Keratinocyte (primary cell): ENCODE measurements at regions not wholly inside any gene's neighbourhood (a gene's known extent, or its start where the extent isn't known, plus 50 kb on each side); places are given as distances from the start of the nearest gene placed in this dataset.
"Not testable (repeated sequence)": the region's sequence is repeated elsewhere in the genome, so short reads cannot be mapped to it uniquely, and the experiment has no call there.

Source experiments
- EZH2 ChIP-seq: IDR thresholded peaks from one replicate; pipeline ENCODE4 v1.6.1; 2012; ENCODE audit warnings: inconsistent platforms, mild to moderate bottlenecking, low read length, moderate library complexity
- TF ChIP-seq, protein P1 (sequence below), 3 experiments: IDR thresholded peaks in 1 of 3; conservative IDR thresholded peaks in 1 of 3; optimal IDR thresholded peaks in 1 of 3; 2 replicates in 2 of 3; 3 replicates in 1 of 3; pipeline versions ENCODE3 to v1.5.1; 2011; ENCODE audit warnings: low read length in 3 of 3, mild to moderate bottlenecking in 3 of 3, moderate library complexity in 2 of 3, control low read depth in 1 of 3, inconsistent platforms in 1 of 3; ENCODE audit not compliant: insufficient read depth in 2 of 3; ENCODE audit errors: extremely low read depth in 1 of 3

- TF ChIP-seq, protein P1, sequence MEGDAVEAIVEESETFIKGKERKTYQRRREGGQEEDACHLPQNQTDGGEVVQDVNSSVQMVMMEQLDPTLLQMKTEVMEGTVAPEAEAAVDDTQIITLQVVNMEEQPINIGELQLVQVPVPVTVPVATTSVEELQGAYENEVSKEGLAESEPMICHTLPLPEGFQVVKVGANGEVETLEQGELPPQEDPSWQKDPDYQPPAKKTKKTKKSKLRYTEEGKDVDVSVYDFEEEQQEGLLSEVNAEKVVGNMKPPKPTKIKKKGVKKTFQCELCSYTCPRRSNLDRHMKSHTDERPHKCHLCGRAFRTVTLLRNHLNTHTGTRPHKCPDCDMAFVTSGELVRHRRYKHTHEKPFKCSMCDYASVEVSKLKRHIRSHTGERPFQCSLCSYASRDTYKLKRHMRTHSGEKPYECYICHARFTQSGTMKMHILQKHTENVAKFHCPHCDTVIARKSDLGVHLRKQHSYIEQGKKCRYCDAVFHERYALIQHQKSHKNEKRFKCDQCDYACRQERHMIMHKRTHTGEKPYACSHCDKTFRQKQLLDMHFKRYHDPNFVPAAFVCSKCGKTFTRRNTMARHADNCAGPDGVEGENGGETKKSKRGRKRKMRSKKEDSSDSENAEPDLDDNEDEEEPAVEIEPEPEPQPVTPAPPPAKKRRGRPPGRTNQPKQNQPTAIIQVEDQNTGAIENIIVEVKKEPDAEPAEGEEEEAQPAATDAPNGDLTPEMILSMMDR (optimal IDR thresholded peaks at IDR 0.05 in 1 of 3, IDR thresholded peaks at IDR 0.05 in 1 of 3, conservative IDR thresholded peaks at IDR 0.05 in 1 of 3; ENCODE audit: extremely low read depth in 1 of 3, insufficient read depth in 2 of 3, low read length in 3 of 3): not testable (repeated sequence)
- not testable (repeated sequence) for TF ChIP-seq EZH2
Observed at GRCh38 chr3:127491024-127491305, 99.6 kb downstream of the TPRA1 start.
